C4-2B (cell line): ENCODE measurements at regions not wholly inside any gene's neighbourhood (a gene's known extent, or its start where the extent isn't known, plus 50 kb on each side); places are given as distances from the start of the nearest gene placed in this dataset.

Experiments
- CTCF ChIP-seq: fragments of 450-650 bp; conservative IDR thresholded peaks from 2 replicates; pipeline ENCODE4 v1.5.1; 2017; ENCODE audit warnings: mild to moderate bottlenecking
- ZFX ChIP-seq: fragments of 450-650 bp; IDR thresholded peaks from 2 replicates; pipeline ENCODE4 v1.6.1; 2017

GRCh38 chr5:66255714-66256113 lies 111.6 kb downstream of the SREK1 start:
- no peak for TF ChIP-seq CTCF
- TF ChIP-seq ZFX = no peak
